ENCODE measurements at regions not wholly inside any gene's neighbourhood (a gene's known extent, or its start where the extent isn't known, plus 50 kb on each side); places are given as distances from the start of the nearest gene placed in this dataset.

GRCh38 chr7:12970626-12971025 is 283.2 kb downstream of the ARL4A start:
- Mint-ChIP-seq H3K27ac (no peak overlapping the region), H3K9me3 (no peaks in the 10 kb centered on the region)

GRCh38 chr7:12974451-12975166 is 287.2 kb downstream of the ARL4A start:
- DNase-seq: no peak
- no peaks in the 10 kb centered on the region for H3K4me1 Mint-ChIP-seq (ENCODE audit: low read depth)
- H3K27ac Mint-ChIP-seq: no peak overlapping the region
- H3K36me3 Mint-ChIP-seq (ENCODE audit: low read depth): no peaks in the 10 kb centered on the region
- H3K27me3 Mint-ChIP-seq: peaks cover 15% of the 10 kb centered on the region
- no peaks in the 10 kb centered on the region for H3K9me3 Mint-ChIP-seq
- H3K4me3 Mint-ChIP-seq: no peak overlapping the region

More at GRCh38 chr7:12970626-12971025, 283.2 kb downstream of the ARL4A start:
- no peak for DNase-seq
- H3K4me3 Mint-ChIP-seq: no peak overlapping the region
- peaks cover 17% of the 10 kb centered on the region for H3K27me3 Mint-ChIP-seq
- H3K4me1 Mint-ChIP-seq (ENCODE audit: low read depth): no peaks in the 10 kb centered on the region
- no peaks in the 10 kb centered on the region for H3K36me3 Mint-ChIP-seq (ENCODE audit: low read depth)

GRCh38 chr7:12975412-12975811 is 288.0 kb downstream of the ARL4A start:
- no peaks in the 10 kb centered on the region for H3K9me3 Mint-ChIP-seq
- peaks cover 11% of the 10 kb centered on the region for H3K27me3 Mint-ChIP-seq
- no peak overlapping the region for H3K27ac Mint-ChIP-seq

GRCh38 chr7:12979181-12979580 is 291.7 kb downstream of the ARL4A start:
- H3K4me3 Mint-ChIP-seq: no peak overlapping the region
- H3K4me1 Mint-ChIP-seq (ENCODE audit: low read depth): no peaks in the 10 kb centered on the region
- no peaks in the 10 kb centered on the region for H3K36me3 Mint-ChIP-seq (ENCODE audit: low read depth)
- H3K27me3 Mint-ChIP-seq: peaks cover 6% of the 10 kb centered on the region
- DNase-seq: no peak
- H3K27ac Mint-ChIP-seq: no peak overlapping the region
- no peaks in the 10 kb centered on the region for H3K9me3 Mint-ChIP-seq

More at GRCh38 chr7:12975412-12975811, 288.0 kb downstream of the ARL4A start:
- Mint-ChIP-seq H3K36me3 (ENCODE audit: low read depth) (no peaks in the 10 kb centered on the region), H3K4me1 (ENCODE audit: low read depth) (no peaks in the 10 kb centered on the region), H3K4me3 (no peak overlapping the region)
- no peak for DNase-seq

- no peak overlapping the region for H3K27ac Mint-ChIP-seq
- H3K27me3 Mint-ChIP-seq: peaks cover 12% of the 10 kb centered on the region
- H3K9me3 Mint-ChIP-seq: no peaks in the 10 kb centered on the region
- no peak for DNase-seq
- no peaks in the 10 kb centered on the region for H3K4me1 Mint-ChIP-seq (ENCODE audit: low read depth)
- no peaks in the 10 kb centered on the region for H3K36me3 Mint-ChIP-seq (ENCODE audit: low read depth)
- H3K4me3 Mint-ChIP-seq: no peak overlapping the region
Measured at GRCh38 chr7:12982178-12982577, 294.7 kb downstream of the ARL4A start.

- no peak for DNase-seq
- no peaks in the 10 kb centered on the region for H3K36me3 Mint-ChIP-seq (ENCODE audit: low read depth)
- no peaks in the 10 kb centered on the region for H3K4me1 Mint-ChIP-seq (ENCODE audit: low read depth)
- H3K27ac Mint-ChIP-seq: no peak overlapping the region
- no peaks in the 10 kb centered on the region for H3K9me3 Mint-ChIP-seq
- H3K27me3 Mint-ChIP-seq: peaks cover 15% of the 10 kb centered on the region
- H3K4me3 Mint-ChIP-seq: no peak overlapping the region
Measured at GRCh38 chr7:12984117-12984516, 296.7 kb downstream of the ARL4A start.

GRCh38 chr7:12985228-12985627 is 297.8 kb downstream of the ARL4A start:
- no peak for DNase-seq
- H3K4me1 Mint-ChIP-seq (ENCODE audit: low read depth): no peaks in the 10 kb centered on the region
- no peak overlapping the region for H3K4me3 Mint-ChIP-seq
- H3K27ac Mint-ChIP-seq: no peak overlapping the region
- H3K9me3 Mint-ChIP-seq: no peaks in the 10 kb centered on the region
- H3K27me3 Mint-ChIP-seq: peaks cover 13% of the 10 kb centered on the region
- H3K36me3 Mint-ChIP-seq (ENCODE audit: low read depth): no peaks in the 10 kb centered on the region

GRCh38 chr7:12985752-12986151 is 298.3 kb downstream of the ARL4A start:
- no peak for DNase-seq
- no peak overlapping the region for H3K27ac Mint-ChIP-seq
- H3K4me3 Mint-ChIP-seq: no peak overlapping the region
- no peaks in the 10 kb centered on the region for H3K4me1 Mint-ChIP-seq (ENCODE audit: low read depth)
- no peaks in the 10 kb centered on the region for H3K9me3 Mint-ChIP-seq
- peaks cover 13% of the 10 kb centered on the region for H3K27me3 Mint-ChIP-seq
- H3K36me3 Mint-ChIP-seq (ENCODE audit: low read depth): no peaks in the 10 kb centered on the region

GRCh38 chr7:12987238-12987637 is 299.8 kb downstream of the ARL4A start:
- no peak overlapping the region for H3K27ac Mint-ChIP-seq
- H3K4me1 Mint-ChIP-seq (ENCODE audit: low read depth): no peaks in the 10 kb centered on the region

GRCh38 chr7:12990440-12990839 is 303.0 kb downstream of the ARL4A start:
- Mint-ChIP-seq H3K27ac (no peak overlapping the region), H3K4me1 (ENCODE audit: low read depth) (no peaks in the 10 kb centered on the region), H3K36me3 (ENCODE audit: low read depth) (no peaks in the 10 kb centered on the region), H3K27me3 (peaks cover 5% of the 10 kb centered on the region), H3K9me3 (no peaks in the 10 kb centered on the region), H3K4me3 (no peak overlapping the region)
- DNase-seq: no peak

More at GRCh38 chr7:12987238-12987637, 299.8 kb downstream of the ARL4A start:
- H3K9me3 Mint-ChIP-seq: no peaks in the 10 kb centered on the region
- H3K4me3 Mint-ChIP-seq: no peak overlapping the region
- H3K27me3 Mint-ChIP-seq: peaks cover 13% of the 10 kb centered on the region
- DNase-seq: no peak
- H3K36me3 Mint-ChIP-seq (ENCODE audit: low read depth): no peaks in the 10 kb centered on the region

GRCh38 chr7:12993025-12993424 is 305.6 kb downstream of the ARL4A start:
- H3K27me3 Mint-ChIP-seq: peaks cover 4% of the 10 kb centered on the region

GRCh38 chr7:12995912-12996469 is 308.6 kb downstream of the ARL4A start:
- no peak for DNase-seq
- H3K4me1 Mint-ChIP-seq (ENCODE audit: low read depth): no peaks in the 10 kb centered on the region
- H3K4me3 Mint-ChIP-seq: no peak overlapping the region
- no peaks in the 10 kb centered on the region for H3K36me3 Mint-ChIP-seq (ENCODE audit: low read depth)
- peaks cover 8% of the 10 kb centered on the region for H3K9me3 Mint-ChIP-seq
- H3K27ac Mint-ChIP-seq: no peak overlapping the region
- no peaks in the 10 kb centered on the region for H3K27me3 Mint-ChIP-seq

More at GRCh38 chr7:12993025-12993424, 305.6 kb downstream of the ARL4A start:
- H3K9me3 Mint-ChIP-seq: no peaks in the 10 kb centered on the region
- DNase-seq: no peak
- no peak overlapping the region for H3K4me3 Mint-ChIP-seq
- no peaks in the 10 kb centered on the region for H3K36me3 Mint-ChIP-seq (ENCODE audit: low read depth)
- H3K4me1 Mint-ChIP-seq (ENCODE audit: low read depth): no peaks in the 10 kb centered on the region
- no peak overlapping the region for H3K27ac Mint-ChIP-seq

- no peak for DNase-seq
- Mint-ChIP-seq H3K36me3 (ENCODE audit: low read depth) (no peaks in the 10 kb centered on the region), H3K27me3 (peaks cover 36% of the 10 kb centered on the region), H3K4me1 (ENCODE audit: low read depth) (no peaks in the 10 kb centered on the region), H3K27ac (no peak overlapping the region), H3K9me3 (peaks cover 2% of the 10 kb centered on the region), H3K4me3 (no peak overlapping the region)
Measured at GRCh38 chr7:13007331-13007730, 319.9 kb downstream of the ARL4A start.

- DNase-seq: no peak
- no peak overlapping the region for H3K27ac Mint-ChIP-seq
- no peaks in the 10 kb centered on the region for H3K36me3 Mint-ChIP-seq (ENCODE audit: low read depth)
- H3K9me3 Mint-ChIP-seq: peaks cover 2% of the 10 kb centered on the region
- no peak overlapping the region for H3K4me3 Mint-ChIP-seq
- peaks cover 30% of the 10 kb centered on the region for H3K27me3 Mint-ChIP-seq
- no peaks in the 10 kb centered on the region for H3K4me1 Mint-ChIP-seq (ENCODE audit: low read depth)
Measured at GRCh38 chr7:13009517-13009916, 322.1 kb downstream of the ARL4A start.

- Mint-ChIP-seq H3K27me3 (peaks cover 8% of the 10 kb centered on the region), H3K4me1 (ENCODE audit: low read depth) (no peaks in the 10 kb centered on the region), H3K27ac (no peak overlapping the region), H3K36me3 (ENCODE audit: low read depth) (no peaks in the 10 kb centered on the region), H3K9me3 (peaks cover 2% of the 10 kb centered on the region), H3K4me3 (no peak overlapping the region)
- no peak for DNase-seq
Measured at GRCh38 chr7:13014011-13014410, 326.6 kb downstream of the ARL4A start.

Data from activated T-cell treated with anti-CD3 and anti-CD28 coated beads, Interleukin-2, amount 50 U/mL, for 24 hours (primary cell).